CD4-positive, alpha-beta T cell (primary cell): ENCODE measurements at regions not wholly inside any gene's neighbourhood (a gene's known extent, or its start where the extent isn't known, plus 50 kb on each side); places are given as distances from the start of the nearest gene placed in this dataset.

Source experiments
- ATAC-seq: fragments of 200-7000 bp; cut with Tn5 transposase; one replicate; pipeline ENCODE4 v1.10.0; 2022; ENCODE audit warnings: mild to moderate bottlenecking; ENCODE audit not compliant: poor library complexity
- CTCF ChIA-PET: fragments of 350-600 bp; sonication (Branson Sonifier 250); formaldehyde crosslinking; loops from one replicate; lab custom pipeline; 2021; ENCODE audit warnings: antibody characterized with exemption, inconsistent platforms; lab: Charles Lee
- POLR2A ChIA-PET: fragments of 350-600 bp; sonication (Branson Sonifier 250); formaldehyde crosslinking; loops from one replicate; lab custom pipeline; 2021; ENCODE audit warnings: antibody characterized with exemption, inconsistent platforms; lab: Charles Lee
- DNase-seq, 14 experiments: peaks; one replicate each; pipeline ENCODE4 v3.0.0-alpha.2; 2013 to 2020; ENCODE audit warnings: mixed read lengths in 2 of 14
- H3K27ac ChIP-seq, 2 donors: one replicate each; pipeline versions ENCODE4 v1.5.1 to v1.7.0; 2013; ENCODE audit warnings: low read length in 2 of 2, low read depth in 1 of 2, mild to moderate bottlenecking in 1 of 2
- H3K27me3 ChIP-seq, 2 experiments: 1 replicate in 1 of 2; 2 replicates in 1 of 2; pipeline versions ENCODE4 v1.6.1 to v1.7.0; 2013; ENCODE audit warnings: low read length in 2 of 2, control low read depth in 1 of 2, mild to moderate bottlenecking in 1 of 2, moderate library complexity in 1 of 2; ENCODE audit not compliant: insufficient read depth in 2 of 2, control insufficient read depth in 1 of 2
- H3K36me3 ChIP-seq: one replicate; pipeline ENCODE4 v1.6.1; 2013; ENCODE audit warnings: low read length, control low read depth; ENCODE audit not compliant: insufficient read depth
- H3K4me1 ChIP-seq: one replicate; pipeline ENCODE4 v1.6.1; 2013; ENCODE audit warnings: low read length, control low read depth; ENCODE audit not compliant: insufficient read depth
- H3K4me3 ChIP-seq: one replicate; pipeline ENCODE4 v1.5.1; 2013; ENCODE audit warnings: mild to moderate bottlenecking, low read length, moderate library complexity
- H3K9me3 ChIP-seq, 2 experiments: 1 replicate in 1 of 2; 2 replicates in 1 of 2; pipeline versions ENCODE4 v1.6.1 to v1.7.0; 2013; ENCODE audit warnings: low read length in 2 of 2, mild to moderate bottlenecking in 2 of 2, control low read depth in 1 of 2, moderate library complexity in 1 of 2; ENCODE audit not compliant: control insufficient read depth in 1 of 2, insufficient read depth in 1 of 2
- H3K27ac Mint-ChIP-seq: one replicate; pipeline ENCODE4 v1.8.0; 2020; ENCODE audit warnings: mixed read lengths
- H3K27me3 Mint-ChIP-seq: one replicate; pipeline ENCODE4 v1.8.0; 2021; ENCODE audit warnings: mixed read lengths
- H3K36me3 Mint-ChIP-seq: one replicate; pipeline ENCODE4 v1.8.0; 2021; ENCODE audit warnings: low read depth, mixed read lengths
- H3K4me1 Mint-ChIP-seq: one replicate; pipeline ENCODE4 v1.8.0; 2021; ENCODE audit warnings: low read depth, mixed read lengths
- H3K4me3 Mint-ChIP-seq: one replicate; pipeline ENCODE4 v1.8.0; 2020; ENCODE audit warnings: mild to moderate bottlenecking, mixed read lengths
- H3K9me3 Mint-ChIP-seq: one replicate; pipeline ENCODE4 v1.8.0; 2020; ENCODE audit warnings: mixed read lengths
- CTCF ChIP-seq: fragments of 200-600 bp; IDR thresholded peaks from one replicate; pipeline ENCODE4 v1.8.0; 2022; ENCODE audit warnings: antibody characterized with exemption, mild to moderate bottlenecking
- intact Hi-C, 2 experiments: fragments of 100-400 bp; cut with DNase I in 1 of 2; cut with micrococcal nuclease in 1 of 2; formaldehyde crosslinking; loops; one replicate each; pipeline versions ENCODE4 v1.15.1 to v1.9.0; 2023 to 2025; cut with DNase I, micrococcal nuclease

GRCh38 chr17:69800870-69801269, 274.2 kb upstream of the KCNJ16 start:
- no peak for DNase-seq
- ChIA-PET CTCF (no interaction called here), POLR2A (no interaction called here)
- no peak for TF ChIP-seq CTCF
- Histone ChIP-seq H3K9me3 (peaks cover 0 to 21% of the 10 kb centered on the region in 2 experiments), H3K4me3 (no peak overlapping the region), H3K4me1 (no peaks in the 10 kb centered on the region), H3K27me3 (no peaks in the 10 kb centered on the region), H3K27ac (no peak overlapping the region), H3K36me3 (no peaks in the 10 kb centered on the region)
- Mint-ChIP-seq H3K36me3 (no peaks in the 10 kb centered on the region), H3K4me3 (no peak overlapping the region), H3K4me1 (no peaks in the 10 kb centered on the region), H3K27ac (no peak overlapping the region), H3K9me3 (peaks cover 3% of the 10 kb centered on the region), H3K27me3 (no peaks in the 10 kb centered on the region)
- ATAC-seq: no peak
- intact Hi-C loops: no loop called here

- Histone ChIP-seq H3K27ac (no peak overlapping the region), H3K27me3 (no peaks in the 10 kb centered on the region), H3K4me3 (no peak overlapping the region), H3K4me1 (no peaks in the 10 kb centered on the region), H3K36me3 (no peaks in the 10 kb centered on the region), H3K9me3 (peaks cover 0 to 21% of the 10 kb centered on the region in 2 experiments)
- Mint-ChIP-seq H3K27ac (no peak overlapping the region), H3K4me3 (no peak overlapping the region), H3K27me3 (no peaks in the 10 kb centered on the region), H3K9me3 (peaks cover 3% of the 10 kb centered on the region), H3K36me3 (no peaks in the 10 kb centered on the region), H3K4me1 (no peaks in the 10 kb centered on the region)
- POLR2A ChIA-PET: no interaction called here
- no peak for TF ChIP-seq CTCF
- DNase-seq: no peak
- ATAC-seq: no peak
- intact Hi-C loops: no loop called here
- CTCF ChIA-PET: no interaction called here
These were observed 273.7 kb upstream of the KCNJ16 start for GRCh38 chr17:69801368-69801767.

GRCh38 chr17:69802045-69802740, 272.8 kb upstream of the KCNJ16 start:
- ChIA-PET CTCF (no interaction called here), POLR2A (no interaction called here)
- Histone ChIP-seq H3K27ac (no peak overlapping the region), H3K36me3 (no peaks in the 10 kb centered on the region), H3K4me3 (no peak overlapping the region), H3K27me3 (no peaks in the 10 kb centered on the region), H3K9me3 (peaks cover 0 to 21% of the 10 kb centered on the region in 2 experiments), H3K4me1 (no peaks in the 10 kb centered on the region)
- intact Hi-C loops: no loop called here
- Mint-ChIP-seq H3K27ac (no peak overlapping the region), H3K36me3 (no peaks in the 10 kb centered on the region), H3K27me3 (no peaks in the 10 kb centered on the region), H3K4me3 (no peak overlapping the region), H3K9me3 (peaks cover 3% of the 10 kb centered on the region), H3K4me1 (no peaks in the 10 kb centered on the region)
- TF ChIP-seq CTCF: no peak
- ATAC-seq: no peak
- no peak for DNase-seq
